GM21515 (cell line): ENCODE measurements at regions not wholly inside any gene's neighbourhood (a gene's known extent, or its start where the extent isn't known, plus 50 kb on each side); places are given as distances from the start of the nearest gene placed in this dataset.
"Not testable (repeated sequence)": the region's sequence is repeated elsewhere in the genome, so short reads cannot be mapped to it uniquely, and the experiment has no call there.

ENCODE experiments used
- ATAC-seq: cut with Tn5 transposase; IDR thresholded peaks from one replicate; pipeline ENCODE4 v1.9.1; 2021; ENCODE audit not compliant: unreplicated experiment

DNA sequence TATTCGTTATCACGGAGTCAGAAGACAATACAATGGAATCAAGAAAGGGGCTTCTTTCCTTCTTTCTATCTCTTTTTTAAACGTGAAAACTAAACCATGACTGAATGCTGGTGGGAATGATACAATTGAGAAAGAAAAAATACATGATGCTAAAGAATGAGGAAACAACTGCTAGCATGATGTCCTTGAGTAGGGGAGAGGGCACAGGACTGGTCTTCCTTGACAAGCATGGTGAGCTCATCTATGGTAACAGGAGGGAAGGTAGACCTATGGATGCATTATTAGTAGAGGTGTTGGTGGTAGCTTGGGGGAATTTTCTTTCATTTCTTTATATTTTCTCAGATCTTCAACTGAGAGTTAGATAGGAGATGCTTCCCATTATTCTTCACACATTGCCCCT lies 88.9 kb upstream of the COL1A2 start:
- no peak for ATAC-seq

DNA sequence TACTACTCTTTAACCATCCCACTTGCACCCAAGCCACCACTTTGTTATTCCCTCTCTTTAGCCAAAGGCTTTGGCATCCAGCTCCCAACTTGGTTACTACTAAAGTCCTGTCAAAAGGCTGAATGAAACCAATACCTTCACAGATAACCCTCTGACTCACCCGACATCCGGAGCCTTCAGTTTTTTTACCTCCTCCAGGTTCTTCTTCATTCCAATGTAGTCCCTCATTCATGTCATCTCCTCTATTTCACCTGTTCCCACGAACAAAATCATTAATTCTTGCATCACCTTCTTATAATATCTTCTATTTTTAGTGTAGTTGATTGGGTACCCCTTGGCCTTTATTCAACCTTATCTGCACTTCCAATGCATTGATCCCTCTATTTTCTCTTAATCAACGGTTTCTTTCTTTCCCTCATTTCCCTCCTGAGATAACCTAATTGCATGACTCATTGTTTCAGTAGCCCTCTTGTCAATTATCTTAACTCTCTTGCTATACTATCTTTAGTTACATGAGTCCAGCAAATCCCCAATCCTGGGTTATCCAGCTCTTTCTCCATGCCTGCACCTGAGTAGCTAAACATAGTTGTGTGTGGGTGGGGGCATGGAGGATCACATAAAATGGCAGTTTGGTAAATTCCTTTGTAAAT lies 87.2 kb upstream of the COL1A2 start:
- ATAC-seq, result no peak

GRCh38 chr7:94311515-94311914 lies 83.2 kb upstream of the COL1A2 start:
- ATAC-seq, result no peak

DNA sequence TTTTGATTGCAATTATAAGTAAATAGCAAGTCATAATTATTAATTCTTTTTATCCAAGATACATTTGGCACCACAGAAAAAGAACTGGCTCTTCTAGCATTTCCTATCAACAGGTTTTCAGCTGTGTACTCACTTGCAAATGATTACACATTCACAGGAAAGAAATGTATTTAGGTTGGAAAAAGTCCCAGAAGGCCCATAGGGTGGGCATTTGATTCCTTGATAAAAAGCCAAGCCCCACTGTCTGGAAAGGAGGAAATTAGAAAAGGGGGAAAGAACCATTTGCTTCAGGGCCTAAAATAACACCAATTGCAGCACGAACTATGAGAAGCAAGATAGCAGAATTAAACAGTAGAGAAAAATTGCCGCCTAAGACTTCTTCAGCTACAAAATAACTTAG lies 80.8 kb upstream of the COL1A2 start:
- ATAC-seq, result no peak

DNA sequence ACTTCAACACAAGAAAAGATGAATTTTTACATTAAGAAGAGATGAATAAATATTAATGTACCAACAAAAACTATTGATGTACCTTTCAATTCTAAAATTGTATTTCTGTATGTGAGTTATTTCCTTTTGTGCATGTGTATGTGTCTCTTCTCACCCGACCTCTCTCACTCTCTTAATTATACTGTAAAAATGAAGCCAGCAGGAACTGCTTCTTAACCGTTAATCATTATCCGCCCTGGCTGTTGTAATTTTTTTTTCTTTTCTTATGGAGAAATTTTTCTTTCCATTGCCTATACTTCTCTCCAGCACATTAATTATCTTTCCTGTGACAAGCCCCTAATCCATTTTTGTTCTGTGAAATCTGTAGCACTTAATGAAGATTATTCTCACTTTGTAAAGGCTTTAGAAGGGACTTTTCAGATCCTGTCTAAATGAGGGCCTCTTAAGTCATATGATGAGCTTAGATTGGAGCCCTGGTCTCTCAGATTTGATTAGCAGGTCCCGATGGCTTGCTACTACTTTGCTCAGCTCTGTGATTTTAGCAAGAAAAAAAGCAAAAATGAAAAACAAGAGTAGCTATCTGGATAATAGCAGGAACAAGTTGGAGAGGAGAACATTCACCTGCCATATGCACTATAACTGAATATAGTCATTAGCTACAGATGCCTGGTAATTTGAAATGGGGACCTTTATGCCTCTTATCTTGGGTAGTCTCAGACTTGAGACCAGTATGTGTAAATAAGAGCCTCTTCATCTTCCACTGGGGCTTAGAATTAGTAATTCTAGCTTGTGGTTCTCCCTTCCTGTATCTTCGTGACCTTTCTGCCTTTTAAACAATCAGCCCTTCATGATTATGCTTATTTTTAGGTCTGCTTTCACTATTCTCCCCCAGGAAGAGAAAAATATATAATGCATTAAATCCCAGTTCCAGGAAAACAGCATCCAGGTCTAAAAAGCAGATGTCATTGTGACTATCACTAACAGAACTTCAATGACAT lies 80.0 kb upstream of the COL1A2 start:
- ATAC-seq, result no peak

GRCh38 chr7:94321138-94321537 lies 73.6 kb upstream of the COL1A2 start:
- ATAC-seq, result not testable (repeated sequence)

DNA sequence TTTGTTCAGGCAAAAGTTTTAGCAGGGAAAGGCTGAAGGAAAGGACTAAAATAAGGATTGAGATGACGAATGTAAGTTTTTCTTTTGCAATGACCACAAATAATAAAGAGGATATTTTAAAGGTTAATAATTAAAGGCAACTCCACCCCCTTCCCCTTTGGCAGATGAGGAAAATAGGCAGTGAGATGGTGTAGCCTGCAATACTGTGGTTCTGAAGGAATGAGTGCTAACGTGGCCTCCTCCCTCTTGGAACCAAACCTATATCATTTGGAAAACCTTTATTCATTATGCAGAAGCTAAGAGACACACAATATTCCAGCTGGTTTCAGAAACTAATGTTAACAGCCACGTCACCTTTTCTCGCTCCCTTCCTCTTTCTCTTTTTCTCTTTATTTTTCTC lies 70.9 kb upstream of the COL1A2 start:
- no peak for ATAC-seq

- ATAC-seq, result no peak
Observed at GRCh38 chr7:94324380-94325121, 70.1 kb upstream of the COL1A2 start.

DNA sequence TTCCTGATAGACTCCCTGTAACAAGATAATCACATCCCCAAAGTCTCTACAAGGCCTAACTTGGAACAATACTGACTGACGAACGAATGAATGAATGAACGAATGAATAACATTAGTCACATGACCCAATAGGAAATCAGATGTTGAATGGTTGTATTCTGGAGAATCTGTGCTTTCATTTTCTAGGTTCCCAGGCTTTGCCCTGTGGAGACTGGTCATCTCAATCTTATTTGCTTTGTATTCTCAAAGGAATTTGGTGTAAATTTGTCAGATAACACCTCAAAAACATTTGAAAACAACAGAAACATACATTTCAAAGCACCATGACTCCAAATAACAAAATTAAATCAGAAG lies 69.6 kb upstream of the COL1A2 start:
- ATAC-seq, result no peak

DNA sequence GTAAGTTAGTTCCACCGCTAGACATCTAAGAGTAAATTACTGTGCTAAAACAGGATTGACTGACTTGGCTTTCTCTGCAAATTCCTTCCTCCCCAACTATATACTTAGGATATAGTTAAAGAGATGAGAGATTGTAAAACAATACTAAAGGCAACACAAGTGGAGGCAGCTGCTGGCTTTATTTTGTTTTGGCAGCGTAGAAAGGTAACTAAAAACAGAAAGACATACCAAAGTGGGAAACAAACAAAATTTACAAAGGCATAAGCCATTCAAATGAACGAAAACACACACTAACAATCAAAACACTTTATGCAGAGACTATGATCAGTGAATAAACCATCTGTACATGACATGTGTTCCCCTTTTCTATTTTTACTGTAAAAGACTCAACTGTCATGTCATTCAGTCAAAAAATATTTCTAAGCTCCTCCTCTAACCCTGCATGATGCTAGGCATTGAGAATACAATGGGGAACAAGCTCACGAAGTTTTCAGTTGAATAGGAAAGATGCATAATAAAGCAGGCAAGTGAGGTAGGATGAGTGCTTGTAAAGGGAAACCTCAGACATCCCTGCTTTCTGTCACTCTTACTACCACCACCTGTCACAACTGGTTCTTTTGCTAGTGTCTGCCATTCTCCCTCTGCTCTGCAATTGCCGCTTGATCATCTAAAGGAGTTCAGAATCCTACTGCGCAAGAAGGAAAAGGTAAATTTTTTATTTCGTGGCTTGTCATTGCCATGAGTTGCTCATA lies 64.2 kb upstream of the COL1A2 start:
- no peak for ATAC-seq

DNA sequence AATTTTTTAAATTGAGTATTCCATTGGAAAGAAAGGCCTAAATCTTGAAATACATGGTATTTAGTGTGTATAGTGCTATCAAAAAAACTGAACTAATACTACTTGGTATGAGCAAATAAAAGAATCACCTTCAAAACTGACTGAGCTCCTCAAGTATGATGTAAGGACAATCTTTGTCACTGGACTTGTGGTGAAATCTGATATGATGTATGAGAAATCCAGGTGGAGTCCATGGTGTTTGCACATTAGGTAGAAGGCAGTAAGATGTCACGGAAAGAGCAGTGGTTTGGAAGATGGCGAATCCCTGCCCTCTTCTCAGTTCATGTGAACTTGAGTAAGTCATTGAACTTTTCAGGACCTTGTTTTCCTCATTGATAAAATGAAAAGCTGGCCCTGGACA lies 62.1 kb upstream of the COL1A2 start:
- ATAC-seq, result no peak

DNA sequence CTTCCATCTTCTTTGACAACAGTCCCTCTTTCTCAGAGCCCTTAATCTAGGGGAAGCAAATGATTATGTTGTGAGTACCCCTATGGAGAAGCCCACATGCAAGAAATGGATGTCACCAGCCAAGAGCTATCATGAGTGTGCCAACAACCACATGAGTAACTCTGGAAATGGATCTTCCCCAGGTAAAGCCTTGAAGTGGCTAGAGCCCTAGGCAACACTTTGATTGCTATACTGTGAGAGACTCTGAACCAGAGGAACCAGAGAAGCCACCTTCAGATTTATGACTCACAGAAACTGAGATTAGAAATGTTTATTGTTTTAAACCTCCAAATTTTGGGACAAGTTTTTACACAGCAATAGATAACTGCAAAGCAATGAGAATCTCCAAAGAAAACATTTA lies 60.9 kb upstream of the COL1A2 start:
- ATAC-seq, result no peak

DNA sequence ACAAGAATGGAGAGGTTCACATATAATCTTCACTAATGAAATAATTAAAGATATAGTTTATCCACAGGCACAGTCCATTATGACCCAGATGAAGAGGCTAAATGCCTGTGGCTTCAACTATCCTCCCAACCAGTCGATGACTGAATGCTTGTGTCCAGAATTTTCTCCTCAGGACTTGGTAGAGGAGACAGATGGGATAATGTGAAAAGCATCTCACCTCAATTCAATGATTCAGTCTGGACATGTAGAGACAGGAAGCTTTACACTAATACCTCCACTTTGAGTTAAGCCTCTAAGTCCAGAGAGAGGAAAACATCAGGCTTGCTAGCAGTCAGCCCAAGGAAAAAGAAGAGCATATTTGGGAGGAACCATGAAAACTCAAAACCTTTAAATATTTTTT lies 59.1 kb upstream of the COL1A2 start:
- ATAC-seq, result no peak

GRCh38 chr7:94336009-94336408 lies 58.7 kb upstream of the COL1A2 start:
- no peak for ATAC-seq

GRCh38 chr7:94338921-94339371 lies 55.7 kb upstream of the COL1A2 start:
- no peak for ATAC-seq

DNA sequence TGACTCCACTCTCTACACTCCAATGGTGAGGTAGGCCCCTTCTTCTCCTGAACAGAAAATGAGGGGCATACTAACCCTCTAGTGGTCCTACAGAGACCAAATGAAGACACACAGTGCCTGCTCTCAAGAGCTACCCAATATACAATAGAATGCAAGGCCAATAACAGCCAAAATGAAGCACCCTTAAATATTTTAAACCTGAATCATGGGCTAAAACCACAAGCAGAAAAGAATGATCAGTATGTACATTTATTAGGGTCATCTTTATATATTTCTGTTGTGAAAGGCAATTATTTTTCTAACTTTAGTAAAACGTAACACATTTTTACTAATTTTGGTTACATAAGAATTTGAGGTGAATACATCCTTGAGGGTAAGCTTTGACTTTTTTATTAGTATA lies 49.9 kb upstream of the COL1A2 start:
- ATAC-seq, result no peak
